ENCODE measurements at regions not wholly inside any gene's neighbourhood (a gene's known extent, or its start where the extent isn't known, plus 50 kb on each side); places are given as distances from the start of the nearest gene placed in this dataset.

- no peaks in the 10 kb centered on the region for H3K79me2 ChIP-seq (ENCODE audit: insufficient read depth, low read length)
- no peak overlapping the region for H3K4me2 ChIP-seq (ENCODE audit: low read depth, low read length)
- no peaks in the 10 kb centered on the region for H3K27me3 ChIP-seq (ENCODE audit: control insufficient read depth in 1 of 2, insufficient read depth in 2 of 2, low read length in 2 of 2)
- no peaks in the 10 kb centered on the region for H3K9me3 ChIP-seq (ENCODE audit: low read length)
- BruUV-seq (replicated peaks), result no TSS peak
- no peak overlapping the region for H3K9ac ChIP-seq (ENCODE audit: insufficient read depth, low read depth, low read length)
- WGBS (ENCODE audit: low lambda C conversion rate), result 93% methylated on average over 2 of the region's 2 CpGs
- intact Hi-C loops (cut with micrococcal nuclease; ENCODE audit: unreplicated experiment) (no loop called here), in situ Hi-C loops (cut with HindIII; ENCODE audit: extremely low pct_ligation_motif_present, low pct_unique_long_range_greater_than_20kb) (no loop called here)
- H3K4me3 ChIP-seq (replicated peaks in 1 of 3; ENCODE audit: insufficient read depth in 1 of 3, low read depth in 2 of 3, low read length in 3 of 3), result no peak overlapping the region
- H2AFZ ChIP-seq (ENCODE audit: low read length), result no peak overlapping the region
- no peaks in the 10 kb centered on the region for H4K20me1 ChIP-seq (ENCODE audit: insufficient read depth, low read length)
- CTCF ChIA-PET (ENCODE audit: low intra/inter-chr PET ratio, low total read pairs), result no interaction called here
- DNase-seq (ENCODE audit: low spot score) (no peak), ATAC-seq (no peak), FAIRE-seq (no peak)
- no peak overlapping the region for H3K27ac ChIP-seq (ENCODE audit: extremely low read length, insufficient read depth, low read length)
- TF ChIP-seq ZNF143 (CRISPR knock-in tag; IDR thresholded peaks at IDR 0.05), result no peak
- TF ChIP-seq HMGXB4 (CRISPR knock-in tag; IDR thresholded peaks at IDR 0.05; ENCODE audit: borderline replicate concordance in 1 of 2, low read depth in 1 of 2), result no peak
- no peak for TF ChIP-seq ZMYM2 (CRISPR knock-in tag; IDR thresholded peaks at IDR 0.05)
- no peak for TF ChIP-seq NR2F2 (IDR thresholded peaks at IDR 0.05; ENCODE audit: borderline replicate concordance, low read depth)
- TF ChIP-seq PLRG1 (conservative IDR thresholded peaks at IDR 0.05), result no peak
- no peak for TF ChIP-seq ZNF776 (CRISPR knock-in tag; IDR thresholded peaks at IDR 0.05)
- no peak for TF ChIP-seq ZFY (CRISPR knock-in tag; IDR thresholded peaks at IDR 0.05)
- TF ChIP-seq HNRNPUL1 (IDR thresholded peaks at IDR 0.05; ENCODE audit: low read depth, low read length), result no peak
- no peak for TF ChIP-seq MIXL1 (CRISPR knock-in tag; IDR thresholded peaks at IDR 0.05)
- TF ChIP-seq ZNF512B (CRISPR knock-in tag; IDR thresholded peaks at IDR 0.05; ENCODE audit: borderline replicate concordance), result no peak
- TF ChIP-seq ZNF597 (CRISPR knock-in tag; IDR thresholded peaks at IDR 0.05), result no peak
- no peak for TF ChIP-seq DDIT3 (CRISPR knock-in tag; IDR thresholded peaks at IDR 0.05)
- no peak for TF ChIP-seq ZNF782 (CRISPR knock-in tag; IDR thresholded peaks at IDR 0.05; ENCODE audit: borderline replicate concordance)
- no peak for TF ChIP-seq MAF1 (CRISPR knock-in tag; IDR thresholded peaks at IDR 0.05; ENCODE audit: borderline replicate concordance)
- TF ChIP-seq TBL1XR1 (IDR thresholded peaks at IDR 0.05; ENCODE audit: borderline replicate concordance, low read length, partially characterized antibody), result no peak
- TF ChIP-seq ZNF138 (CRISPR knock-in tag; IDR thresholded peaks at IDR 0.05; ENCODE audit: low read depth), result no peak
- TF ChIP-seq MBD4 (IDR thresholded peaks at IDR 0.05; ENCODE audit: borderline replicate concordance, low read length), result no peak
- TF ChIP-seq PCBP2 (optimal IDR thresholded peaks at IDR 0.05; ENCODE audit: low read depth, low read length, poor library complexity, severe bottlenecking), result no peak
- no peak for TF ChIP-seq JUND (CRISPR knock-in tag; IDR thresholded peaks at IDR 0.05)
- TF ChIP-seq SP2 (CRISPR knock-in tag; IDR thresholded peaks at IDR 0.05), result no peak
- POLR2A ChIA-PET, result no interaction called here
- H3K4me1 ChIP-seq (ENCODE audit: insufficient read depth, low read length), result peaks cover 21% of the 10 kb centered on the region
- H3K36me3 ChIP-seq (replicated peaks in 1 of 2; ENCODE audit: control insufficient read depth in 1 of 2, insufficient read depth in 2 of 2, low read length in 2 of 2), result no peaks in the 10 kb centered on the region
Observed at GRCh38 chr3:31357451-31357850, 175.3 kb upstream of the STT3B start.

All from HepG2 (cell line).